Sigmoid colon (tissue), 6 donors: ENCODE measurements at regions not wholly inside any gene's neighbourhood (a gene's known extent, or its start where the extent isn't known, plus 50 kb on each side); places are given as distances from the start of the nearest gene placed in this dataset.
"Not testable (repeated sequence)": the region's sequence is repeated elsewhere in the genome, so short reads cannot be mapped to it uniquely, and the experiment has no call there.

Experiments used
- DNase-seq: peaks from one replicate; pipeline ENCODE4 v3.0.0-alpha.2; 2019
- H3K27ac ChIP-seq, 4 donors: fragments of 200-600 bp; sonication (generic); one replicate each; pipeline ENCODE4 v1.5.1; 2016 to 2019; ENCODE audit warnings: mild to moderate bottlenecking in 1 of 4
- H3K27me3 ChIP-seq, 3 donors: fragments of 200-600 bp; sonication (generic); one replicate each; pipeline ENCODE4 v1.5.1; 2019; ENCODE audit warnings: mild to moderate bottlenecking in 1 of 3
- H3K36me3 ChIP-seq, 4 donors: fragments of 200-600 bp; sonication (generic); one replicate each; pipeline ENCODE4 v1.5.1; 2016 to 2019
- H3K4me1 ChIP-seq, 4 donors: fragments of 200-600 bp; sonication (generic); one replicate each; pipeline ENCODE4 v1.5.1; 2017 to 2019
- H3K4me3 ChIP-seq, 4 donors: fragments of 200-600 bp; sonication (generic); one replicate each; pipeline ENCODE4 v1.5.1; 2017 to 2019; ENCODE audit warnings: mild to moderate bottlenecking in 2 of 4, moderate library complexity in 1 of 4
- H3K9me3 ChIP-seq, 4 donors: fragments of 200-600 bp in 3 of 4; sonication (generic) in 3 of 4; one replicate each; pipeline versions ENCODE4 v1.5.1 to v1.6.1; 2013 to 2019
- CTCF ChIP-seq, 4 experiments: fragments of 450-650 bp in 3 of 4; fragments of 200-600 bp in 1 of 4; IDR thresholded peaks; one replicate each; pipeline ENCODE4 v1.5.1; 2016 to 2019; ENCODE audit warnings: antibody characterized with exemption in 4 of 4, mild to moderate bottlenecking in 3 of 4, moderate library complexity in 2 of 4
- EP300 ChIP-seq, 4 donors: sonication (generic); formaldehyde crosslinking; IDR thresholded peaks; one replicate each; pipeline ENCODE4 v1.6.1; 2017; ENCODE audit warnings: antibody characterized with exemption in 4 of 4
- POLR2A ChIP-seq, 2 donors: fragments of 450-650 bp; IDR thresholded peaks; one replicate each; pipeline ENCODE4 v1.6.1; 2016; ENCODE audit warnings: antibody characterized with exemption in 2 of 2, mild to moderate bottlenecking in 2 of 2, moderate library complexity in 2 of 2
- POLR2AphosphoS5 ChIP-seq, 4 donors: sonication (generic); formaldehyde crosslinking; IDR thresholded peaks; one replicate each; pipeline ENCODE4 v1.6.1; 2017; ENCODE audit warnings: antibody characterized with exemption in 4 of 4
- WGBS, 2 donors: extraction: QIAGEN DNeasy Blood & Tissue Kit; methylation state at CpG; one replicate each; pipeline ENCODE4 v1.1.7; 2013; 5-methylcytosine and 5-hydroxymethylcytosine counted together
- intact Hi-C: fragments of 100-400 bp; cut with DNase I; formaldehyde crosslinking; loops from one replicate; pipeline ENCODE4 v1.15.1; 2023
- donor health status: healthy with polysubstance abuse.
- donor health status: healthy.

- no peak overlapping the region for H3K4me3 ChIP-seq
- H3K27ac ChIP-seq, result no peak overlapping the region
- intact Hi-C loops, result no loop called here
- no peaks in the 10 kb centered on the region for H3K36me3 ChIP-seq
- no peaks in the 10 kb centered on the region for H3K9me3 ChIP-seq
- TF ChIP-seq EP300 (IDR thresholded peaks at IDR 0.05), result no peak
- no peak for TF ChIP-seq CTCF (IDR thresholded peaks at IDR 0.05)
- TF ChIP-seq POLR2AphosphoS5 (IDR thresholded peaks at IDR 0.05), result no peak
- no peak for TF ChIP-seq POLR2A (IDR thresholded peaks at IDR 0.05)
- 91 to 94% methylated on average over 7 of the region's 7 CpGs for WGBS, 2 donors
- no peaks in the 10 kb centered on the region for H3K4me1 ChIP-seq
- H3K27me3 ChIP-seq, result no peaks in the 10 kb centered on the region
- no peak for DNase-seq
These were observed 155.2 kb upstream of the DTNBP1 start for GRCh38 chr6:15818044-15818443.

GRCh38 chr6:15817100-15817499 is 154.3 kb upstream of the DTNBP1 start:
- Histone ChIP-seq H3K4me3 (no peak overlapping the region), H3K27ac (no peak overlapping the region), H3K9me3 (no peaks in the 10 kb centered on the region), H3K27me3 (no peaks in the 10 kb centered on the region), H3K4me1 (no peaks in the 10 kb centered on the region), H3K36me3 (no peaks in the 10 kb centered on the region)
- no peak for DNase-seq
- TF ChIP-seq POLR2AphosphoS5 (IDR thresholded peaks at IDR 0.05), result no peak
- no peak for TF ChIP-seq EP300 (IDR thresholded peaks at IDR 0.05)
- no peak for TF ChIP-seq POLR2A (IDR thresholded peaks at IDR 0.05)
- no peak for TF ChIP-seq CTCF (IDR thresholded peaks at IDR 0.05)
- intact Hi-C loops, result no loop called here
- WGBS, 2 donors, result 96% methylated on average over 4 of the region's 4 CpGs

GRCh38 chr6:15816661-15817060 is 153.8 kb upstream of the DTNBP1 start:
- Histone ChIP-seq H3K4me3 (no peak overlapping the region), H3K36me3 (no peaks in the 10 kb centered on the region), H3K27ac (no peak overlapping the region), H3K27me3 (no peaks in the 10 kb centered on the region), H3K9me3 (no peaks in the 10 kb centered on the region), H3K4me1 (no peaks in the 10 kb centered on the region)
- no peak for TF ChIP-seq POLR2A (IDR thresholded peaks at IDR 0.05)
- no peak for TF ChIP-seq POLR2AphosphoS5 (IDR thresholded peaks at IDR 0.05)
- TF ChIP-seq CTCF (IDR thresholded peaks at IDR 0.05), result no peak
- TF ChIP-seq EP300 (IDR thresholded peaks at IDR 0.05), result no peak
- intact Hi-C loops, result no loop called here
- 83 to 84% methylated on average over 2 of the region's 2 CpGs for WGBS, 2 donors
- no peak for DNase-seq

GRCh38 chr6:15813698-15814097 is 150.9 kb upstream of the DTNBP1 start:
- H3K9me3 ChIP-seq, H3K27ac ChIP-seq, intact Hi-C loops, H3K4me3 ChIP-seq, DNase-seq, H3K4me1 ChIP-seq, H3K36me3 ChIP-seq, H3K27me3 ChIP-seq: not testable (repeated sequence)
- WGBS, 2 donors, result 67 to 78% methylated on average over 5 of the region's 5 CpGs

GRCh38 chr6:15811107-15811506 is 148.3 kb upstream of the DTNBP1 start:
- intact Hi-C loops, result no loop called here
- Histone ChIP-seq H3K27ac (no peak overlapping the region), H3K9me3 (no peaks in the 10 kb centered on the region), H3K27me3 (no peaks in the 10 kb centered on the region), H3K36me3 (no peaks in the 10 kb centered on the region), H3K4me3 (no peak overlapping the region), H3K4me1 (no peaks in the 10 kb centered on the region)
- no peak for TF ChIP-seq CTCF (IDR thresholded peaks at IDR 0.05)
- no peak for TF ChIP-seq POLR2AphosphoS5 (IDR thresholded peaks at IDR 0.05)
- no peak for TF ChIP-seq POLR2A (IDR thresholded peaks at IDR 0.05)
- no peak for TF ChIP-seq EP300 (IDR thresholded peaks at IDR 0.05)
- WGBS, 2 donors, result 93 to 95% methylated on average over 2 of the region's 2 CpGs
- DNase-seq, result no peak
